ENCODE measurements at regions not wholly inside any gene's neighbourhood (a gene's known extent, or its start where the extent isn't known, plus 50 kb on each side); places are given as distances from the start of the nearest gene placed in this dataset.

- H3K36me3 ChIP-seq (ENCODE audit: insufficient read depth, low read length): no peaks in the 10 kb centered on the region
- no peaks in the 10 kb centered on the region for H3K27me3 ChIP-seq (ENCODE audit: insufficient read depth, low read length)
- no peak overlapping the region for H3K9ac ChIP-seq (ENCODE audit: low read depth, low read length)
- H3K4me1 ChIP-seq (ENCODE audit: insufficient read depth, low read length): no peaks in the 10 kb centered on the region
- H3K27ac ChIP-seq (ENCODE audit: low read depth, low read length): no peak overlapping the region
- H3K4me3 ChIP-seq (ENCODE audit: low read length): no peak overlapping the region
- H3K9me3 ChIP-seq (ENCODE audit: insufficient read depth, low read depth, low read length): no peaks in the 10 kb centered on the region
- 88% methylated on average over 9 of the region's 9 CpGs for WGBS
Observed at GRCh38 chr20:47872341-47872740, 87.1 kb upstream of the SULF2 start.

GRCh38 chr20:47870475-47870874, 85.2 kb upstream of the SULF2 start:
- H3K4me3 ChIP-seq (ENCODE audit: low read length): no peak overlapping the region
- no peak overlapping the region for H3K9ac ChIP-seq (ENCODE audit: low read depth, low read length)
- H3K27me3 ChIP-seq (ENCODE audit: insufficient read depth, low read length): no peaks in the 10 kb centered on the region
- no peaks in the 10 kb centered on the region for H3K9me3 ChIP-seq (ENCODE audit: insufficient read depth, low read depth, low read length)
- no peak overlapping the region for H3K27ac ChIP-seq (ENCODE audit: low read depth, low read length)
- 96% methylated on average over 2 of the region's 2 CpGs for WGBS
- no peaks in the 10 kb centered on the region for H3K36me3 ChIP-seq (ENCODE audit: insufficient read depth, low read length)
- H3K4me1 ChIP-seq (ENCODE audit: insufficient read depth, low read length): no peaks in the 10 kb centered on the region

GRCh38 chr20:47868744-47869143, 83.5 kb upstream of the SULF2 start:
- H3K27me3 ChIP-seq (ENCODE audit: insufficient read depth, low read length): no peaks in the 10 kb centered on the region
- H3K4me1 ChIP-seq (ENCODE audit: insufficient read depth, low read length): no peaks in the 10 kb centered on the region
- H3K4me3 ChIP-seq (ENCODE audit: low read length): no peak overlapping the region
- 95% methylated on average over 14 of the region's 14 CpGs for WGBS
- no peaks in the 10 kb centered on the region for H3K36me3 ChIP-seq (ENCODE audit: insufficient read depth, low read length)
- no peak overlapping the region for H3K9ac ChIP-seq (ENCODE audit: low read depth, low read length)
- no peaks in the 10 kb centered on the region for H3K9me3 ChIP-seq (ENCODE audit: insufficient read depth, low read depth, low read length)
- no peak overlapping the region for H3K27ac ChIP-seq (ENCODE audit: low read depth, low read length)

- H3K36me3 ChIP-seq (ENCODE audit: insufficient read depth, low read length): no peaks in the 10 kb centered on the region
- WGBS: 91% methylated on average over 11 of the region's 11 CpGs
- H3K27ac ChIP-seq (ENCODE audit: low read depth, low read length): no peak overlapping the region
Observed at GRCh38 chr20:47868236-47868635, 83.0 kb upstream of the SULF2 start.

GRCh38 chr20:47867831-47868230, 82.5 kb upstream of the SULF2 start:
- no peaks in the 10 kb centered on the region for H3K4me1 ChIP-seq (ENCODE audit: insufficient read depth, low read length)
- H3K27me3 ChIP-seq (ENCODE audit: insufficient read depth, low read length): no peaks in the 10 kb centered on the region
- H3K27ac ChIP-seq (ENCODE audit: low read depth, low read length): no peak overlapping the region
- H3K36me3 ChIP-seq (ENCODE audit: insufficient read depth, low read length): no peaks in the 10 kb centered on the region
- H3K9me3 ChIP-seq (ENCODE audit: insufficient read depth, low read depth, low read length): no peaks in the 10 kb centered on the region
- no peak overlapping the region for H3K9ac ChIP-seq (ENCODE audit: low read depth, low read length)
- WGBS: 92% methylated on average over 15 of the region's 15 CpGs
- H3K4me3 ChIP-seq (ENCODE audit: low read length): no peak overlapping the region

More at GRCh38 chr20:47868236-47868635, 83.0 kb upstream of the SULF2 start:
- H3K9me3 ChIP-seq (ENCODE audit: insufficient read depth, low read depth, low read length): no peaks in the 10 kb centered on the region
- no peaks in the 10 kb centered on the region for H3K27me3 ChIP-seq (ENCODE audit: insufficient read depth, low read length)
- H3K4me3 ChIP-seq (ENCODE audit: low read length): no peak overlapping the region
- H3K4me1 ChIP-seq (ENCODE audit: insufficient read depth, low read length): no peaks in the 10 kb centered on the region
- no peak overlapping the region for H3K9ac ChIP-seq (ENCODE audit: low read depth, low read length)

GRCh38 chr20:47866480-47866879, 81.2 kb upstream of the SULF2 start:
- no peak overlapping the region for H3K9ac ChIP-seq (ENCODE audit: low read depth, low read length)
- H3K9me3 ChIP-seq (ENCODE audit: insufficient read depth, low read depth, low read length): no peaks in the 10 kb centered on the region
- 94% methylated on average over 10 of the region's 10 CpGs for WGBS
- no peaks in the 10 kb centered on the region for H3K27me3 ChIP-seq (ENCODE audit: insufficient read depth, low read length)
- no peak overlapping the region for H3K4me3 ChIP-seq (ENCODE audit: low read length)
- H3K27ac ChIP-seq (ENCODE audit: low read depth, low read length): no peak overlapping the region
- no peaks in the 10 kb centered on the region for H3K4me1 ChIP-seq (ENCODE audit: insufficient read depth, low read length)
- H3K36me3 ChIP-seq (ENCODE audit: insufficient read depth, low read length): no peaks in the 10 kb centered on the region

GRCh38 chr20:47865912-47866311, 80.6 kb upstream of the SULF2 start:
- no peaks in the 10 kb centered on the region for H3K4me1 ChIP-seq (ENCODE audit: insufficient read depth, low read length)
- no peaks in the 10 kb centered on the region for H3K36me3 ChIP-seq (ENCODE audit: insufficient read depth, low read length)
- no peak overlapping the region for H3K27ac ChIP-seq (ENCODE audit: low read depth, low read length)
- no peak overlapping the region for H3K4me3 ChIP-seq (ENCODE audit: low read length)
- no peak overlapping the region for H3K9ac ChIP-seq (ENCODE audit: low read depth, low read length)
- no peaks in the 10 kb centered on the region for H3K9me3 ChIP-seq (ENCODE audit: insufficient read depth, low read depth, low read length)
- 92% methylated on average over 9 of the region's 9 CpGs for WGBS
- no peaks in the 10 kb centered on the region for H3K27me3 ChIP-seq (ENCODE audit: insufficient read depth, low read length)

GRCh38 chr20:47865451-47865850, 80.2 kb upstream of the SULF2 start:
- no peaks in the 10 kb centered on the region for H3K36me3 ChIP-seq (ENCODE audit: insufficient read depth, low read length)
- no peak overlapping the region for H3K4me3 ChIP-seq (ENCODE audit: low read length)
- H3K9ac ChIP-seq (ENCODE audit: low read depth, low read length): no peak overlapping the region
- no peak overlapping the region for H3K27ac ChIP-seq (ENCODE audit: low read depth, low read length)
- H3K9me3 ChIP-seq (ENCODE audit: insufficient read depth, low read depth, low read length): no peaks in the 10 kb centered on the region
- H3K4me1 ChIP-seq (ENCODE audit: insufficient read depth, low read length): no peaks in the 10 kb centered on the region
- WGBS: 91% methylated on average over 5 of the region's 5 CpGs
- H3K27me3 ChIP-seq (ENCODE audit: insufficient read depth, low read length): no peaks in the 10 kb centered on the region

GRCh38 chr20:47863981-47864380, 78.7 kb upstream of the SULF2 start:
- H3K4me1 ChIP-seq (ENCODE audit: insufficient read depth, low read length): no peaks in the 10 kb centered on the region
- H3K27ac ChIP-seq (ENCODE audit: low read depth, low read length): no peak overlapping the region
- no peaks in the 10 kb centered on the region for H3K9me3 ChIP-seq (ENCODE audit: insufficient read depth, low read depth, low read length)
- WGBS: 94% methylated on average over 2 of the region's 2 CpGs
- H3K9ac ChIP-seq (ENCODE audit: low read depth, low read length): no peak overlapping the region
- H3K36me3 ChIP-seq (ENCODE audit: insufficient read depth, low read length): no peaks in the 10 kb centered on the region
- no peaks in the 10 kb centered on the region for H3K27me3 ChIP-seq (ENCODE audit: insufficient read depth, low read length)
- no peak overlapping the region for H3K4me3 ChIP-seq (ENCODE audit: low read length)

- Histone ChIP-seq H3K27ac (ENCODE audit: low read depth, low read length) (no peak overlapping the region), H3K4me1 (ENCODE audit: insufficient read depth, low read length) (no peaks in the 10 kb centered on the region)
- 100% methylated on average over 3 of the region's 3 CpGs for WGBS
Observed at GRCh38 chr20:47863315-47863965, 78.2 kb upstream of the SULF2 start.

GRCh38 chr20:47862574-47863240, 77.4 kb upstream of the SULF2 start:
- H3K36me3 ChIP-seq (ENCODE audit: insufficient read depth, low read length): no peaks in the 10 kb centered on the region
- H3K27me3 ChIP-seq (ENCODE audit: insufficient read depth, low read length): no peaks in the 10 kb centered on the region
- H3K9ac ChIP-seq (ENCODE audit: low read depth, low read length): no peak overlapping the region
- WGBS: 89% methylated on average over 4 of the region's 4 CpGs
- no peak overlapping the region for H3K27ac ChIP-seq (ENCODE audit: low read depth, low read length)
- no peak overlapping the region for H3K4me3 ChIP-seq (ENCODE audit: low read length)
- H3K9me3 ChIP-seq (ENCODE audit: insufficient read depth, low read depth, low read length): no peaks in the 10 kb centered on the region
- no peaks in the 10 kb centered on the region for H3K4me1 ChIP-seq (ENCODE audit: insufficient read depth, low read length)

More at GRCh38 chr20:47863315-47863965, 78.2 kb upstream of the SULF2 start:
- Histone ChIP-seq H3K9me3 (ENCODE audit: insufficient read depth, low read depth, low read length) (no peaks in the 10 kb centered on the region), H3K4me3 (ENCODE audit: low read length) (no peak overlapping the region), H3K27me3 (ENCODE audit: insufficient read depth, low read length) (no peaks in the 10 kb centered on the region), H3K36me3 (ENCODE audit: insufficient read depth, low read length) (no peaks in the 10 kb centered on the region), H3K9ac (ENCODE audit: low read depth, low read length) (no peak overlapping the region)
